ENCODE measurements at regions not wholly inside any gene's neighbourhood (a gene's known extent, or its start where the extent isn't known, plus 50 kb on each side); places are given as distances from the start of the nearest gene placed in this dataset.

GRCh38 chr3:70770650-70771049 lies 458.2 kb upstream of the MDFIC2 start:
- H3K36me3 ChIP-seq: no peaks in the 10 kb centered on the region
- ATAC-seq (no peak), DNase-seq (no peak)
- no peak overlapping the region for H3K27ac ChIP-seq
- intact Hi-C loops (cut with DNase I; ENCODE audit: low total_unique reads): no loop called here
- in situ Hi-C loops (cut with MboI; ENCODE audit: low sequenced_read_pairs in 4 of 4): no loop called here
- TF ChIP-seq POLR2A (IDR thresholded peaks at IDR 0.05): no peak
- no peak for TF ChIP-seq CTCF (IDR thresholded peaks at IDR 0.05 in 4 of 5, conservative IDR thresholded peaks at IDR 0.05 in 1 of 5)
- H3K4me1 ChIP-seq: no peaks in the 10 kb centered on the region
- H3K4me3 ChIP-seq: no peak overlapping the region
- no peaks in the 10 kb centered on the region for H3K27me3 ChIP-seq
- no peaks in the 10 kb centered on the region for H3K9me3 ChIP-seq

- DNase-seq (no peak), ATAC-seq (no peak)
- no peaks in the 10 kb centered on the region for H3K9me3 ChIP-seq
- no peaks in the 10 kb centered on the region for H3K4me1 ChIP-seq
- intact Hi-C loops (cut with DNase I; ENCODE audit: low total_unique reads): no loop called here
- no peak overlapping the region for H3K27ac ChIP-seq
- no peaks in the 10 kb centered on the region for H3K36me3 ChIP-seq
- H3K27me3 ChIP-seq: no peaks in the 10 kb centered on the region
- TF ChIP-seq POLR2A (IDR thresholded peaks at IDR 0.05): no peak
- no peak for TF ChIP-seq CTCF (IDR thresholded peaks at IDR 0.05 in 4 of 5, conservative IDR thresholded peaks at IDR 0.05 in 1 of 5)
- no peak overlapping the region for H3K4me3 ChIP-seq
- in situ Hi-C loops (cut with MboI; ENCODE audit: low sequenced_read_pairs in 4 of 4): no loop called here
Observed at GRCh38 chr3:70766301-70766700, 453.9 kb upstream of the MDFIC2 start.

GRCh38 chr3:70763894-70764293 lies 451.5 kb upstream of the MDFIC2 start:
- no peaks in the 10 kb centered on the region for H3K36me3 ChIP-seq
- intact Hi-C loops (cut with DNase I; ENCODE audit: low total_unique reads): no loop called here

GRCh38 chr3:70757658-70758057 lies 445.2 kb upstream of the MDFIC2 start:
- ATAC-seq (no peak), DNase-seq (no peak)
- in situ Hi-C loops (cut with MboI; ENCODE audit: low sequenced_read_pairs in 4 of 4) (no loop called here), intact Hi-C loops (cut with DNase I; ENCODE audit: low total_unique reads) (no loop called here)
- Histone ChIP-seq H3K4me1 (no peaks in the 10 kb centered on the region), H3K36me3 (no peaks in the 10 kb centered on the region), H3K27me3 (no peaks in the 10 kb centered on the region), H3K9me3 (no peaks in the 10 kb centered on the region), H3K4me3 (no peak overlapping the region), H3K27ac (no peak overlapping the region)
- TF ChIP-seq POLR2A (IDR thresholded peaks at IDR 0.05) (no peak), CTCF (IDR thresholded peaks at IDR 0.05 in 4 of 5, conservative IDR thresholded peaks at IDR 0.05 in 1 of 5) (no peak)

More at GRCh38 chr3:70763894-70764293, 451.5 kb upstream of the MDFIC2 start:
- DNase-seq (no peak), ATAC-seq (no peak)
- H3K27me3 ChIP-seq: no peaks in the 10 kb centered on the region
- no peaks in the 10 kb centered on the region for H3K9me3 ChIP-seq
- no peak overlapping the region for H3K4me3 ChIP-seq
- no peaks in the 10 kb centered on the region for H3K4me1 ChIP-seq
- TF ChIP-seq CTCF (IDR thresholded peaks at IDR 0.05 in 4 of 5, conservative IDR thresholded peaks at IDR 0.05 in 1 of 5) (no peak), POLR2A (IDR thresholded peaks at IDR 0.05) (no peak)
- in situ Hi-C loops (cut with MboI; ENCODE audit: low sequenced_read_pairs in 4 of 4): no loop called here
- no peak overlapping the region for H3K27ac ChIP-seq

GRCh38 chr3:70755526-70755925 lies 443.1 kb upstream of the MDFIC2 start:
- H3K9me3 ChIP-seq: no peaks in the 10 kb centered on the region
- no peak for ATAC-seq
- no peaks in the 10 kb centered on the region for H3K36me3 ChIP-seq
- no peaks in the 10 kb centered on the region for H3K27me3 ChIP-seq
- TF ChIP-seq CTCF (IDR thresholded peaks at IDR 0.05 in 4 of 5, conservative IDR thresholded peaks at IDR 0.05 in 1 of 5): no peak
- no peak for TF ChIP-seq POLR2A (IDR thresholded peaks at IDR 0.05)
- H3K4me3 ChIP-seq: no peak overlapping the region
- intact Hi-C loops (cut with DNase I; ENCODE audit: low total_unique reads) (no loop called here), in situ Hi-C loops (cut with MboI; ENCODE audit: low sequenced_read_pairs in 4 of 4) (no loop called here)
- no peaks in the 10 kb centered on the region for H3K4me1 ChIP-seq
- H3K27ac ChIP-seq: no peak overlapping the region
- DNase-seq: no peak

Data from gastrocnemius medialis (tissue), 4 donors.